LNCaP clone FGC (cell line): ENCODE measurements at regions not wholly inside any gene's neighbourhood (a gene's known extent, or its start where the extent isn't known, plus 50 kb on each side); places are given as distances from the start of the nearest gene placed in this dataset.

Experiments used
- DNase-seq: peaks from one replicate; pipeline ENCODE4 v3.0.0-alpha.2; 2011; ENCODE audit warnings: low read depth
- H3K4me3 ChIP-seq: 2 replicates; pipeline ENCODE4 v1.5.1; 2011; ENCODE audit warnings: mild to moderate bottlenecking, low read depth, low read length, control low read depth
- TF ChIP-seq, protein P1 (sequence below): IDR thresholded peaks from 2 replicates; pipeline ENCODE4 v1.5.1; 2012; ENCODE audit warnings: mild to moderate bottlenecking; ENCODE audit not compliant: control insufficient read depth, insufficient read depth; ENCODE audit errors: extremely low read depth

DNA sequence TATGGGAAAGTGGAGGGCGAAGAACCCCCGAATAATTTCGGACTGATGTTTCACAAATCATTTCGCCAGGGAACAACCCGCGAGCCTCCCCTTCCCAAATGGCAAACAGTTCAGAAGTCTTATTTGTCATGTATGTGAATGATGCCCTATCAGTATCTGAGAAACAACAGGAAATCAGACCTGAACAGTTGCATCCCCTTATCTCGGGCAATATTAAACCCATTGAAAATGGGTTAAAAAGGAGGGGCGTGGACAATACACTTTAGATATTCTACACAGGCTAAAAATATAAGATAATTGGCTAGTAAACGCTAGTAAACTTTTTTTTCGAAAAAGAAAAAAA is 1003.3 kb upstream of the NR2F2 start:
- no peak overlapping the region for H3K4me3 ChIP-seq
- TF ChIP-seq, protein P1, sequence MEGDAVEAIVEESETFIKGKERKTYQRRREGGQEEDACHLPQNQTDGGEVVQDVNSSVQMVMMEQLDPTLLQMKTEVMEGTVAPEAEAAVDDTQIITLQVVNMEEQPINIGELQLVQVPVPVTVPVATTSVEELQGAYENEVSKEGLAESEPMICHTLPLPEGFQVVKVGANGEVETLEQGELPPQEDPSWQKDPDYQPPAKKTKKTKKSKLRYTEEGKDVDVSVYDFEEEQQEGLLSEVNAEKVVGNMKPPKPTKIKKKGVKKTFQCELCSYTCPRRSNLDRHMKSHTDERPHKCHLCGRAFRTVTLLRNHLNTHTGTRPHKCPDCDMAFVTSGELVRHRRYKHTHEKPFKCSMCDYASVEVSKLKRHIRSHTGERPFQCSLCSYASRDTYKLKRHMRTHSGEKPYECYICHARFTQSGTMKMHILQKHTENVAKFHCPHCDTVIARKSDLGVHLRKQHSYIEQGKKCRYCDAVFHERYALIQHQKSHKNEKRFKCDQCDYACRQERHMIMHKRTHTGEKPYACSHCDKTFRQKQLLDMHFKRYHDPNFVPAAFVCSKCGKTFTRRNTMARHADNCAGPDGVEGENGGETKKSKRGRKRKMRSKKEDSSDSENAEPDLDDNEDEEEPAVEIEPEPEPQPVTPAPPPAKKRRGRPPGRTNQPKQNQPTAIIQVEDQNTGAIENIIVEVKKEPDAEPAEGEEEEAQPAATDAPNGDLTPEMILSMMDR = no peak
- DNase-seq = no peak

DNA sequence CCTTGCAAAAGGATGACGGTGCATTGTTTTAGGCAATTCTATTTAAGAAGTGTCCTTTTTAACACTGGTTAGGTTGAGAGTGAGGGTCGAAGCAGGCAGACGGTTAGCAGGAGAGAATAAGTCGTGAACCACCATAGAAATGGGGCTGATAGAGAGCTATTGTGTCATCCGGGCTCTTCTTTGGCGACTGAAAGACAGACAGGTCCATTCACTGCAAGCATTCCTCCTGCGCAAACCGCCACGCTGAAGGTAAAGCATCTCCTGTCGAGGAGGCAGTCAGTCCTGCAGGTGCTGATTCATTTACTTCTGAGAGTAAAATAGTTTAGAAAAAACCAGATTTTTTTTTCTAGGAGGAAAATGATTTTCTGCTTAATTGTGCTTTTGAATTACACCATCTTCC is 1002.8 kb upstream of the NR2F2 start:
- TF ChIP-seq, protein P1 = no peak
- H3K4me3 ChIP-seq = no peak overlapping the region
- DNase-seq = no peak

DNA sequence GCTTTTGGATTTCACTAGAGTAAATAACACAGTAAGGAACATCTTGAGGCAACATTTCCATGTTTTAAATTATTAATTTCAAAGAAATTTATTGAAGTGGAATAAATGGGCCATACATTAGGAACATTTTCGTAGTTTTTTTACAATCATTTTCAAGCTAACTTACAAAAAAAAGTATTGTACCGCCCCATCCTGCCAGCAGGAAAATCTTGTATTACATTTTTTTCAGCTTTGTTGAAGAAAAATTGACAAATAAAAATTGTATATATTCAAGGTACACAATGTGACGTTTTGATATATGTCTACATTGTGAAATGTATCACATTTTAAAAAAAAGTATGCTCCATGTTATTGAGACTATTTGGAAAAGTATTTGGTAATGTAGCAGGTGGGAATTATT is 1001.9 kb upstream of the NR2F2 start:
- TF ChIP-seq, protein P1 = no peak
- DNase-seq = no peak
- no peak overlapping the region for H3K4me3 ChIP-seq

GRCh38 chr15:95329362-95329761 is 1001.1 kb upstream of the NR2F2 start:
- DNase-seq = no peak
- no peak overlapping the region for H3K4me3 ChIP-seq
- TF ChIP-seq, protein P1 = no peak

GRCh38 chr15:95341686-95342085 is 988.8 kb upstream of the NR2F2 start:
- TF ChIP-seq, protein P1 = no peak
- H3K4me3 ChIP-seq = no peak overlapping the region
- no peak for DNase-seq

- TF ChIP-seq, protein P1 = no peak
- DNase-seq = no peak
- no peak overlapping the region for H3K4me3 ChIP-seq
Measured at GRCh38 chr15:95345867-95346266, 984.6 kb upstream of the NR2F2 start.

DNA sequence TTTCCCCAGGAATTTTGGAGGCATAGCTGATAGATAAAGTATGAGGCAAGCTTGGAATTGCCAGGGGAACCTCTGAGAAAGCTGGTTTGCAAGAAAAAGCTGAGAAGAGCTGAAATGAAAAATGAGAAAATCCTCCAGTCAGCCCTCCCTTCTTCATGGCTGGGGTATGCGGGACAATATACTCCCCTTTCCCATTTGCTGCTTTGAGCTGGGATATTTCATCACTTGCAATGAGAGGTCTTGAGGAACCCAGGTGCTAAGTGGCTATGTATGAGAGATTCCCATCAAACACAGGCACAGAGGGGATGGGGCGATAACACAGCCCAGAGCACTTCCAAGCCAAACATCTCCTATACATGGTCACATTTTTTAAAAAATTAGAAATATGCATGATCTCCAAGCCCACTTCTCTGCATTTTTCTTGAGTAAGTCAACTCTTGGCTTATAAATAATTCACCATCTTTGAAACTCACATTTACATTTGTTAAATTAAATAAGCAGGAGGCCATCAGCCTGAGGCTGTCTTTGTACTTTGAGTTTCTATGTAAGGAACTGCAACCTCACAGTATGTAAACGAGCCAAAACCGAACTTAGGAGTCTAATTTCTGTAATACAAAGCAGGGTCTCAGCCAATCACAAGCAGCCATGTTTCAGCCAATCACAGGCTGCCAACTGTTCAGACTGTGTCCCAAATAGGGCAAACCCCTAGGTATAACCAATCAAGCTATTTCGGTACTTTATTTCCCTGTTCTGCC is 983.6 kb upstream of the NR2F2 start:
- TF ChIP-seq, protein P1 = no peak
- no peak overlapping the region for H3K4me3 ChIP-seq
- DNase-seq = no peak
